MCF 10A (cell line): ENCODE measurements at regions not wholly inside any gene's neighbourhood (a gene's known extent, or its start where the extent isn't known, plus 50 kb on each side); places are given as distances from the start of the nearest gene placed in this dataset.

ENCODE experiments used
- BruUV-seq: library from RNA; stranded (reverse); fragments of 400-500 nt; replicated peaks from 2 replicates; lab custom pipeline; 2021; lab: Mats Ljungman, UMichigan
- CTCF ChIA-PET: fragments of 300-600 bp; sonication (Branson Sonifier 250); formaldehyde crosslinking; extraction: SDS; loops from one replicate; lab custom pipeline; 2021; ENCODE audit warnings: antibody characterized with exemption, inconsistent platforms; lab: Yijun Ruan, JAX
- POLR2A ChIA-PET: fragments of 300-600, 350-650 bp; sonication (Branson Sonifier 250); formaldehyde crosslinking; extraction: SDS; loops from one replicate; lab custom pipeline; 2020; ENCODE audit warnings: antibody characterized with exemption, inconsistent platforms; lab: Yijun Ruan, JAX
- DNase-seq: peaks from one replicate; pipeline ENCODE4 v3.0.0-alpha.2; 2018; ENCODE audit not compliant: unreplicated experiment
- H3K27ac Mint-ChIP-seq: one replicate; pipeline ENCODE4 v1.8.0; 2022; ENCODE audit warnings: mild to moderate bottlenecking, low read depth, mixed read lengths; ENCODE audit not compliant: unreplicated experiment
- H3K27me3 Mint-ChIP-seq: one replicate; pipeline ENCODE4 v1.8.0; 2022; ENCODE audit warnings: mixed read lengths; ENCODE audit not compliant: insufficient read depth, unreplicated experiment
- H3K36me3 Mint-ChIP-seq: one replicate; pipeline ENCODE4 v1.8.0; 2022; ENCODE audit warnings: mild to moderate bottlenecking, moderate library complexity, mixed read lengths; ENCODE audit not compliant: insufficient read depth, unreplicated experiment
- H3K4me1 Mint-ChIP-seq: one replicate; pipeline ENCODE4 v1.8.0; 2022; ENCODE audit warnings: mixed read lengths; ENCODE audit not compliant: insufficient read depth, unreplicated experiment
- H3K4me3 Mint-ChIP-seq: one replicate; pipeline ENCODE4 v1.8.0; 2022; ENCODE audit warnings: mild to moderate bottlenecking, moderate library complexity, mixed read lengths; ENCODE audit not compliant: unreplicated experiment
- H3K9me3 Mint-ChIP-seq: one replicate; pipeline ENCODE4 v1.8.0; 2022; ENCODE audit warnings: mixed read lengths; ENCODE audit not compliant: unreplicated experiment
- CTCF ChIP-seq: fragments of 200-600 bp; IDR thresholded peaks from one replicate; pipeline ENCODE4 v1.8.0; 2022; ENCODE audit warnings: antibody characterized with exemption, mild to moderate bottlenecking; ENCODE audit not compliant: unreplicated experiment
- intact Hi-C: fragments of 100-400 bp; cut with micrococcal nuclease; formaldehyde crosslinking; loops from 2 replicates; pipeline ENCODE4 v1.14.1; 2022

GRCh38 chr13:110777251-110777820 is 63.8 kb downstream of the ING1 start:
- Mint-ChIP-seq H3K4me3 (no peak overlapping the region), H3K4me1 (no peaks in the 10 kb centered on the region), H3K27me3 (peaks cover 42% of the 10 kb centered on the region), H3K27ac (no peak overlapping the region), H3K9me3 (no peaks in the 10 kb centered on the region), H3K36me3 (no peaks in the 10 kb centered on the region)
- CTCF ChIA-PET = interaction anchor here (0.9 kb wide), 1 partner anchor 41 kb away, joined by 3 read pairs; no protein-coding TSS in a partner anchor
- POLR2A ChIA-PET = no interaction called here
- no TSS peak for BruUV-seq
- intact Hi-C loops = no loop called here
- no peak for TF ChIP-seq CTCF
- no peak for DNase-seq

- H3K27ac Mint-ChIP-seq = no peak overlapping the region
- peaks cover 38% of the 10 kb centered on the region for H3K27me3 Mint-ChIP-seq
- H3K4me1 Mint-ChIP-seq = no peaks in the 10 kb centered on the region
- BruUV-seq = no TSS peak
- POLR2A ChIA-PET = no interaction called here
- intact Hi-C loops = no loop called here
- H3K4me3 Mint-ChIP-seq = no peak overlapping the region
- no peaks in the 10 kb centered on the region for H3K9me3 Mint-ChIP-seq
- H3K36me3 Mint-ChIP-seq = no peaks in the 10 kb centered on the region
- DNase-seq = no peak
- TF ChIP-seq CTCF = no peak
- CTCF ChIA-PET = no interaction called here
Observed at GRCh38 chr13:110779022-110779421, 65.5 kb downstream of the ING1 start.

GRCh38 chr13:110780422-110780821 is 66.9 kb downstream of the ING1 start:
- H3K9me3 Mint-ChIP-seq = no peaks in the 10 kb centered on the region
- no peak overlapping the region for H3K27ac Mint-ChIP-seq
- no peak for DNase-seq
- no peak overlapping the region for H3K4me3 Mint-ChIP-seq
- CTCF ChIA-PET = interaction anchor here (1.2 kb wide), 1 partner anchor 8 kb away, joined by 3 read pairs; no protein-coding TSS in a partner anchor
- intact Hi-C loops = no loop called here
- no TSS peak for BruUV-seq
- TF ChIP-seq CTCF = no peak
- H3K4me1 Mint-ChIP-seq = no peaks in the 10 kb centered on the region
- H3K27me3 Mint-ChIP-seq = peaks cover 39% of the 10 kb centered on the region
- no peaks in the 10 kb centered on the region for H3K36me3 Mint-ChIP-seq
- POLR2A ChIA-PET = interaction anchor here (0.7 to 1.1 kb wide), 2 partner anchors 76 to 848 kb away, joined by 3 read pairs; no protein-coding TSS in a partner anchor

- ChIA-PET CTCF (interaction anchor here (0.6 kb wide), 2 partner anchors 49 to 101 kb away, joined by 3 to 4 read pairs; no protein-coding TSS in a partner anchor), POLR2A (no interaction called here)
- DNase-seq = no peak
- intact Hi-C loops = no loop called here
- no peak for TF ChIP-seq CTCF
- BruUV-seq = no TSS peak
- Mint-ChIP-seq H3K36me3 (no peaks in the 10 kb centered on the region), H3K4me1 (no peaks in the 10 kb centered on the region), H3K9me3 (no peaks in the 10 kb centered on the region), H3K4me3 (no peak overlapping the region), H3K27me3 (peaks cover 41% of the 10 kb centered on the region), H3K27ac (no peak overlapping the region)
Observed at GRCh38 chr13:110782185-110782584, 68.7 kb downstream of the ING1 start.
